Hepatocyte (in vitro differentiated cells): ENCODE measurements at regions not wholly inside any gene's neighbourhood (a gene's known extent, or its start where the extent isn't known, plus 50 kb on each side); places are given as distances from the start of the nearest gene placed in this dataset.
A peak's percentile ranks its signal among the peaks of the same experiment; 100 is the strongest.

Experiments used
- DNase-seq: peaks from one replicate; pipeline ENCODE4 v3.0.0-alpha.2; 2016; ENCODE audit warnings: low spot score
- H2AFZ ChIP-seq: fragments of 200-600 bp; sonication (generic); 2 replicates; pipeline ENCODE4 v1.6.0; 2016; ENCODE audit warnings: antibody characterized with exemption, mild to moderate bottlenecking
- H3K27ac ChIP-seq: fragments of 200-600 bp; sonication (generic); 2 replicates; pipeline ENCODE4 v1.5.1; 2016; ENCODE audit warnings: mild to moderate bottlenecking
- H3K27me3 ChIP-seq: fragments of 200-600 bp; sonication (generic); 2 replicates; pipeline ENCODE4 v1.6.1; 2016
- H3K36me3 ChIP-seq: fragments of 200-600 bp; sonication (generic); replicated peaks from 2 replicates; pipeline ENCODE4 v1.5.1; 2016; ENCODE audit warnings: low read depth; ENCODE audit not compliant: insufficient read depth
- H3K4me1 ChIP-seq: fragments of 200-600 bp; sonication (generic); 2 replicates; pipeline ENCODE4 v1.5.1; 2016; ENCODE audit warnings: mild to moderate bottlenecking, moderate library complexity; ENCODE audit not compliant: insufficient read depth
- H3K4me2 ChIP-seq: fragments of 200-600 bp; sonication (generic); 2 replicates; pipeline ENCODE4 v1.6.0; 2016
- H3K4me3 ChIP-seq: fragments of 200-600 bp; sonication (generic); 2 replicates; pipeline ENCODE4 v1.5.1; 2016; ENCODE audit warnings: mild to moderate bottlenecking
- H3K79me2 ChIP-seq: fragments of 200-600 bp; sonication (generic); 2 replicates; pipeline ENCODE4 v1.6.0; 2017; ENCODE audit warnings: mild to moderate bottlenecking
- H3K9me2 ChIP-seq: fragments of 200-600 bp; sonication (generic); replicated peaks from 2 replicates; pipeline ENCODE4 v1.6.0; 2017; ENCODE audit warnings: mild to moderate bottlenecking; ENCODE audit not compliant: insufficient read depth
- H3K9me3 ChIP-seq: fragments of 200-600 bp; sonication (generic); 2 replicates; pipeline ENCODE4 v1.5.1; 2016; ENCODE audit warnings: low read depth, mild to moderate bottlenecking
- H4K20me1 ChIP-seq: fragments of 200-600 bp; sonication (generic); 2 replicates; pipeline ENCODE4 v1.6.0; 2016; ENCODE audit warnings: mild to moderate bottlenecking; ENCODE audit not compliant: insufficient read depth, poor library complexity, severe bottlenecking
- EZH2 ChIP-seq: fragments of 200-600 bp; sonication (generic); IDR thresholded peaks from 2 replicates; pipeline ENCODE4 v1.6.1; 2016; ENCODE audit warnings: antibody characterized with exemption, mild to moderate bottlenecking, borderline replicate concordance
- EZH2phosphoT487 ChIP-seq: fragments of 200-600 bp; sonication (generic); IDR thresholded peaks from one replicate; pipeline ENCODE4 v1.6.1; 2018; ENCODE audit warnings: antibody characterized with exemption, mild to moderate bottlenecking, low read depth, moderate library complexity; ENCODE audit not compliant: unreplicated experiment, severe bottlenecking
- WGBS: methylation state at CpG from one replicate; pipeline ENCODE4 v1.1.6; 2016; ENCODE audit warnings: low lambda C conversion rate; ENCODE audit errors: missing lambda C conversion rate; 5-methylcytosine and 5-hydroxymethylcytosine counted together
- TF ChIP-seq, protein P1 (sequence below): fragments of 200-600 bp; sonication (generic); IDR thresholded peaks from 2 replicates; pipeline ENCODE4 v1.5.1; 2016; ENCODE audit warnings: antibody characterized with exemption, mild to moderate bottlenecking; ENCODE audit not compliant: poor library complexity

DNA sequence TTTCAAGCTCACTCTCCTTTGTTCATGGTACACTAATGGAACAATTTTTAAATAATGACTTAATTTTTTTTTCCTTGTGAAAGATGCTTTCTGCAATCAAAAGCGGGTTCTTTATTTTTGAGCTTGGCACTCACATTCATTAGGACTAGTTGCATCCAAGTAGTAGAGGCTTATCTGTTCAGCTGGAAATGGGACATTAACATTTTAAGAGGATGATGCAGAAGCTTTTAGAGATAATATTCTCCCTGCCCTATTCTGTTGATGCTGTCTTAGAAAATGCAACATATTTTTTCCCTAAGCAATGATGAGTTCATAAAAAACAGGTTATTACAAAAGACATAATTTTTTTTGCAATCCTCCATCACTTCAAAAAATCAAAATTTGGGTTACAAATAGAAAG is 900.6 kb downstream of the NTRK3 start:
- Histone ChIP-seq H2AFZ (no peak overlapping the region), H3K79me2 (no peaks in the 10 kb centered on the region), H3K4me3 (no peak overlapping the region), H3K4me1 (peaks cover 6% of the 10 kb centered on the region), H3K4me2 (peak overlapping the region; percentile 7), H3K9me2 (no peaks in the 10 kb centered on the region), H4K20me1 (no peaks in the 10 kb centered on the region), H3K9me3 (no peaks in the 10 kb centered on the region), H3K27ac (peak overlapping the region; percentile 43), H3K36me3 (no peaks in the 10 kb centered on the region), H3K27me3 (no peaks in the 10 kb centered on the region)
- TF ChIP-seq EZH2 (no peak), EZH2phosphoT487 (no peak)
- TF ChIP-seq, protein P1, sequence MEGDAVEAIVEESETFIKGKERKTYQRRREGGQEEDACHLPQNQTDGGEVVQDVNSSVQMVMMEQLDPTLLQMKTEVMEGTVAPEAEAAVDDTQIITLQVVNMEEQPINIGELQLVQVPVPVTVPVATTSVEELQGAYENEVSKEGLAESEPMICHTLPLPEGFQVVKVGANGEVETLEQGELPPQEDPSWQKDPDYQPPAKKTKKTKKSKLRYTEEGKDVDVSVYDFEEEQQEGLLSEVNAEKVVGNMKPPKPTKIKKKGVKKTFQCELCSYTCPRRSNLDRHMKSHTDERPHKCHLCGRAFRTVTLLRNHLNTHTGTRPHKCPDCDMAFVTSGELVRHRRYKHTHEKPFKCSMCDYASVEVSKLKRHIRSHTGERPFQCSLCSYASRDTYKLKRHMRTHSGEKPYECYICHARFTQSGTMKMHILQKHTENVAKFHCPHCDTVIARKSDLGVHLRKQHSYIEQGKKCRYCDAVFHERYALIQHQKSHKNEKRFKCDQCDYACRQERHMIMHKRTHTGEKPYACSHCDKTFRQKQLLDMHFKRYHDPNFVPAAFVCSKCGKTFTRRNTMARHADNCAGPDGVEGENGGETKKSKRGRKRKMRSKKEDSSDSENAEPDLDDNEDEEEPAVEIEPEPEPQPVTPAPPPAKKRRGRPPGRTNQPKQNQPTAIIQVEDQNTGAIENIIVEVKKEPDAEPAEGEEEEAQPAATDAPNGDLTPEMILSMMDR = no peak
- no peak for DNase-seq
- 76% methylated on average over 1 of the region's 1 CpG for WGBS

DNA sequence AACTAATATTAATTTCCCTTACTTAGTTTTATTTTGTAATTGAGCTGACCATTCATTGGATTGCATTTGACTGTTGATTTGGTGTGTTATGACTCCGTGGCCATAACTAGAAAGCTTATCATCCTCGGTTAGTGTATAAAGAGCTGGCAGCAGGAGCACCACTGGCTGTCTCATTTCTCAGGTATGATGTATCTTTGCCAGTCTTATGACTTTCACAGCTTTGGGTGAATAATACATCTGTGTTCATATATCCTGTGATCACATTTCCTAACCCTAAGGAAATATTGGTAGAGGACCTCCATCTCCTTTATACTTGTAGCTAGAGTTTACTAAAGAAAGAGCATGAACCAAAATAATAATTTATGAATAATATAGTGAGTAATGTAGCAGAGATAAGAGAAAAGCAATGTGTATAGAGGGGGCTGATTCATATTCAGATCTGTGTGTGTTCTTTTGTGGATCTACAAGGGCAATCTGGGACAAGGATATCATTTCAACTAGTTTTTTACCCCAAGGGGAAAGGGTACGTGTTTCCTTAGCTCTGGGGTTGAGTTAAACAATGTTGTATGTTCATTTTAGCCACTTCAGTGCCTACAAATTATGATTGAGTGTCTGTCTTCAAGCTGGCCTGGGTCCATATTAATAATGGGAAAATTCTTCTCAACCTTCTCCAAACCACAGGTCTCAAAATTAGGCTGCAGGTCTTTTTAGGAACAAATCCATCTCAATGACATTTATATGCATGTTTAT is 901.7 kb downstream of the NTRK3 start:
- no peak overlapping the region for H2AFZ ChIP-seq
- TF ChIP-seq, protein P1 = no peak
- no peak for TF ChIP-seq EZH2
- no peak for TF ChIP-seq EZH2phosphoT487

DNA sequence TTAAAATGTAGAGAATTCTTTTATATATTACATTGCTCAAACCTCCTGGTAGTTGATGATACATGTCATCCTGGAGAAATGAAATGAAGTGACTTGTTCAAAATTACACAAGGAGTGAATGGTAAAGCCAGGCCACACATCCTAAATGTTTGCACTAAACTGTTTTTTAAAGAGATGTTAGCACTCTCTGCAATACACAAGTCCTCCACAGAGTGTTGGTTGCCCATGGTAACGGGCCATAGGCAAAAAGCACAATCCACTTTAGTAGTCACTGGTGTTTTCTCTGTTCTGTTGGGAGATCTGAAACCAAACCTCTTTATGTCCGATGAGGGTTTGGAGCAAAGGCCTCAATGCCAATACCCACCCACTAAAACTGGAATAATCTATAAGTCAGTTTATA is 907.4 kb downstream of the NTRK3 start:
- no peak for DNase-seq
- 65% methylated on average over 2 of the region's 2 CpGs for WGBS

More for the DNA sequence above, 901.7 kb downstream of the NTRK3 start:
- Histone ChIP-seq H3K4me2 (no peak overlapping the region), H3K9me2 (no peaks in the 10 kb centered on the region), H3K79me2 (no peaks in the 10 kb centered on the region), H3K4me1 (peaks cover 6% of the 10 kb centered on the region), H4K20me1 (no peaks in the 10 kb centered on the region), H3K36me3 (no peaks in the 10 kb centered on the region), H3K27me3 (no peaks in the 10 kb centered on the region), H3K4me3 (no peak overlapping the region), H3K27ac (peak overlapping the region; percentile 43), H3K9me3 (no peaks in the 10 kb centered on the region)
- DNase-seq = no peak
- 65% methylated on average over 3 of the region's 3 CpGs for WGBS

More for the DNA sequence above, 907.4 kb downstream of the NTRK3 start:
- Histone ChIP-seq H3K27me3 (no peaks in the 10 kb centered on the region), H3K9me3 (no peaks in the 10 kb centered on the region), H3K36me3 (no peaks in the 10 kb centered on the region), H3K79me2 (no peaks in the 10 kb centered on the region), H4K20me1 (no peaks in the 10 kb centered on the region), H3K4me3 (no peak overlapping the region), H3K4me1 (peaks cover 5% of the 10 kb centered on the region), H2AFZ (no peak overlapping the region), H3K4me2 (no peak overlapping the region), H3K9me2 (no peaks in the 10 kb centered on the region), H3K27ac (no peak overlapping the region)
- TF ChIP-seq EZH2 (no peak), EZH2phosphoT487 (no peak)
- TF ChIP-seq, protein P1 = no peak
